WI38 (cell line): ENCODE measurements at regions not wholly inside any gene's neighbourhood (a gene's known extent, or its start where the extent isn't known, plus 50 kb on each side); places are given as distances from the start of the nearest gene placed in this dataset.
"Not testable (repeated sequence)": the region's sequence is repeated elsewhere in the genome, so short reads cannot be mapped to it uniquely, and the experiment has no call there.

Experiments used
- H3K4me3 ChIP-seq: 2 replicates; pipeline ENCODE4 v1.5.1; 2011; ENCODE audit warnings: low read depth, mild to moderate bottlenecking, control low read depth, low read length
- CTCF ChIP-seq: IDR thresholded peaks from 2 replicates; pipeline ENCODE4 v1.5.1; 2012; ENCODE audit warnings: low read depth, mild to moderate bottlenecking, control low read depth, low read length

GRCh38 chr5:155147222-155147621 lies 133.7 kb downstream of the KIF4B start:
- TF ChIP-seq CTCF: no peak
- H3K4me3 ChIP-seq: no peak overlapping the region

- TF ChIP-seq CTCF: no peak
- H3K4me3 ChIP-seq: no peak overlapping the region
Observed at GRCh38 chr5:155148694-155149093, 135.1 kb downstream of the KIF4B start.

DNA sequence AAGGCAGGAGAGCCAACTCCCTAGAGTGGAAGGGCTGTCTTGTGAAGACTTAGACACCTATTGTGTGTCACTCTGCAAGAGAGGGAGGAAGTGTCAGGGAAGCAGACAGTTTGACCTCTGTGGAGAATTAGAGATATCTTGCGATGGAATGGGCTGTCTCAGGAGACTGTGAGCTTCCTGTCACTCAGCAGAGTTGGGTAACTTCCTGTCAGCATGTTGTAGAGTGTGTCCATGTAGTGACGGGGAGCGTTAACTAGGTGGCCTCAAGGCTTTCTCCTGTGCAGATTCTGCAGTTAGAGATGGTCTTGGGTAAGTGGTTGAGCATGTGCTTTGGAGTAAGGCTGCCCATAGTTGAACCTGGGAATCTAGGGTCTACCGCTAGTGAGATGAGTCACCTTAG lies 136.5 kb downstream of the KIF4B start:
- no peak overlapping the region for H3K4me3 ChIP-seq
- TF ChIP-seq CTCF: no peak

GRCh38 chr5:155154973-155155372 lies 141.4 kb downstream of the KIF4B start:
- TF ChIP-seq CTCF: no peak
- no peak overlapping the region for H3K4me3 ChIP-seq

DNA sequence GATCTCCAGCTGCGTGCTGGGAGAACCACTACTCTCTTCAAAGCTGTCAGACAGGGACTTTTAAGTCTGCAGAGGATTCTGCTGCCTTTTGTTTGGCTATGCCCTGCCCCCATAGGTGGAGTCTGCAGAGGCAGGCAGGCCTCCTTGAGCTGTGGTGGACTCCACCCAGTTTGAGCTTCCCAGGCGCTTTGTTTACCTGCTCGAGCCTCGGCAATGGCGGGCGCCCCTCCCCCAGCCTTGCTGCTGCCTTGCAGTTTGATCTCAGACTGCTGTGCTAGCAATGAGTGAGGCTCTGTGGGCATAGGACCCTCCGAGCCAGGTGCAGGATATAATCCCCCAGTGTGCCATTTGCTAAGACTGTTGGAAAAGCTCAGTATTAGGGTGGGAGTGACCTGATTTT lies 149.5 kb downstream of the KIF4B start:
- H3K4me3 ChIP-seq: not testable (repeated sequence)

DNA sequence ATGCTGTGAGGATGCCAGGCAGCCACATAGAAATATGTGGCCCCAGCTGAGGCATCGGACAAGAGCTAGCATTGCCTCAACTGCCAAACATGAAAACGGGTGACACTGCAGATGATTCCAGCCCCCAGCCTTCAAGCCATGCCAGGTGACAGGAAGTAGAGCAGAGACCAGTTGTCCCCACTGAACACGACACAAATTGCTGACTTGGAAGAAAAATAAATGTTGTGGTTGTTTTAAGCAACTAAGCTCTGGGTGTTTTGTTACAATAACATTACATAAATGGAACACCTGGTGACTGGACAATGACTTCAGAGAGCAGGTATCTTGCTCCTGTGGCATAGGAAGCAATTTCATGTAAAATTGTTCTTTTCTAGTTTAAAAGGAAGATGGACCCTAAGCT lies 154.2 kb downstream of the KIF4B start:
- no peak for TF ChIP-seq CTCF
- no peak overlapping the region for H3K4me3 ChIP-seq

DNA sequence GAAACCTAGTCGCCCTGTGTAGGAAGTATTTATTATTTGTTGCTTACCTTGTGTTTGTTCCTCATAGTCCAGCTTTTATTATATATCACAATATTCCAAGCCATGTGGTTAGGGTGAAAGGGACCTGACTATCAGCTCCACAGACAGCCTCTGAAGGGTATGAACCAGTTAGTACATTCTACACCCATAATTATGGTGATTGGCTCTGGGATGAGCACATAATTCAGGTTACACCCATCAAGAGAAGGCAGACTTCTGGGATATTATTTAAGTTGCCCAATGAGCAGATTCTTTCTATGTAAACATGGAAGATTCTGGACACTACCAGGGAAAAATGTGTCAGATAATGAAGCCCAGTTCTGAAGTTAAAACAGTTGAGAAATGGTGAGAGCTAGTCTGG lies 168.0 kb downstream of the KIF4B start:
- TF ChIP-seq CTCF: no peak
- no peak overlapping the region for H3K4me3 ChIP-seq

GRCh38 chr5:155189476-155189875 lies 175.9 kb downstream of the KIF4B start:
- no peak for TF ChIP-seq CTCF
- H3K4me3 ChIP-seq: no peak overlapping the region
